ENCODE measurements at regions not wholly inside any gene's neighbourhood (a gene's known extent, or its start where the extent isn't known, plus 50 kb on each side); places are given as distances from the start of the nearest gene placed in this dataset.

DNA sequence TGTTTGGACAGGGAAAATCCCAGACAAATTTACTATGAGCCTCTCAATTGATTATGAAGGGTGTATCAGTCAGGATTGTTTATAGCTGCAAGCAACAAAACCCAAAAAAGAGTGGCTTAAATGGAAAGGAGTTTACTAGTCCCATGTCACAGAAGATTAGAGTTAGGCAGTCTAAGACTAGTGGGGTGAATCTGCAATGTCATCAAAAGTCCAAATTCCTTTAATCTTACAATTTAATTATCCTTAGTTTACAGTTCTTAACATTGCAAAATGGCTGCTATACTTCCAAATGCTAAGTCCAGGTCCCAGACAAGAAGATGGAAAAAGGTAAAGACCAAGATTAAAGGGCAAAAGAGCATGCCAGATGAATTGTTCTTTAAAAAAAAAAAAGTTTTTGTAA is 143.6 kb downstream of the CD47 start:
- intact Hi-C loops (cut with DNase I) = no loop called here
- Histone ChIP-seq H3K36me3 (no peaks in the 10 kb centered on the region), H3K4me1 (peaks cover 19% of the 10 kb centered on the region), H3K27me3 (no peaks in the 10 kb centered on the region), H3K9me3 (no peaks in the 10 kb centered on the region), H3K4me3 (no peak overlapping the region), H3K27ac (no peak overlapping the region)
- TF ChIP-seq POLR2AphosphoS5 (IDR thresholded peaks at IDR 0.05; ENCODE audit: insufficient read depth in 1 of 2, low read depth in 1 of 2) (no peak), POLR2A (IDR thresholded peaks at IDR 0.05) (no peak)
- TF ChIP-seq, protein P1, sequence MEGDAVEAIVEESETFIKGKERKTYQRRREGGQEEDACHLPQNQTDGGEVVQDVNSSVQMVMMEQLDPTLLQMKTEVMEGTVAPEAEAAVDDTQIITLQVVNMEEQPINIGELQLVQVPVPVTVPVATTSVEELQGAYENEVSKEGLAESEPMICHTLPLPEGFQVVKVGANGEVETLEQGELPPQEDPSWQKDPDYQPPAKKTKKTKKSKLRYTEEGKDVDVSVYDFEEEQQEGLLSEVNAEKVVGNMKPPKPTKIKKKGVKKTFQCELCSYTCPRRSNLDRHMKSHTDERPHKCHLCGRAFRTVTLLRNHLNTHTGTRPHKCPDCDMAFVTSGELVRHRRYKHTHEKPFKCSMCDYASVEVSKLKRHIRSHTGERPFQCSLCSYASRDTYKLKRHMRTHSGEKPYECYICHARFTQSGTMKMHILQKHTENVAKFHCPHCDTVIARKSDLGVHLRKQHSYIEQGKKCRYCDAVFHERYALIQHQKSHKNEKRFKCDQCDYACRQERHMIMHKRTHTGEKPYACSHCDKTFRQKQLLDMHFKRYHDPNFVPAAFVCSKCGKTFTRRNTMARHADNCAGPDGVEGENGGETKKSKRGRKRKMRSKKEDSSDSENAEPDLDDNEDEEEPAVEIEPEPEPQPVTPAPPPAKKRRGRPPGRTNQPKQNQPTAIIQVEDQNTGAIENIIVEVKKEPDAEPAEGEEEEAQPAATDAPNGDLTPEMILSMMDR (IDR thresholded peaks at IDR 0.05) = no peak
- no peak for DNase-seq (ENCODE audit: extremely low spot score in 2 of 2)

DNA sequence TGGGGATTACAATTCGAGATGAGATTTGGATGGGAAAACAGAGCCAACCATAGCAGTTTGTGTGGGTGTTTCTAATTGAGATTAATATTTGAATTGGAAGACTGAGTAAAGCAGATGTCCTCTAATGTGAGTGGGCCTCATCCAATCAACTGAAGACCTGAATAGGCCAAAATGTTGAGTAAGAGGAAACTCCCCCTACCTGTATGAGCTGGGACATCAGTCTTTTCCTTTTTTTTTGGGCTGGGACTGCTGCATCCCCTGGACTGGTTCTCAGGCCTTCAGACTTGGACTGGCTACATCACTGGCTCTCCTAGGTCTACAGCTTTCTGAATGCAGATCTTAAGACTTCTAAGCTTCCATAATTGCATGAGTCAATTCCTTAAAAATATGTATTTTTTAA is 144.1 kb downstream of the CD47 start:
- H3K4me1 ChIP-seq = peaks cover 19% of the 10 kb centered on the region
- no peaks in the 10 kb centered on the region for H3K9me3 ChIP-seq
- TF ChIP-seq POLR2A (IDR thresholded peaks at IDR 0.05) = no peak
- TF ChIP-seq, protein P1 (IDR thresholded peaks at IDR 0.05) = no peak
- no peak for TF ChIP-seq POLR2AphosphoS5 (IDR thresholded peaks at IDR 0.05; ENCODE audit: insufficient read depth in 1 of 2, low read depth in 1 of 2)
- intact Hi-C loops (cut with DNase I) = no loop called here
- no peaks in the 10 kb centered on the region for H3K27me3 ChIP-seq
- no peak overlapping the region for H3K27ac ChIP-seq
- H3K36me3 ChIP-seq = no peaks in the 10 kb centered on the region
- DNase-seq (ENCODE audit: extremely low spot score in 2 of 2) = no peak
- no peak overlapping the region for H3K4me3 ChIP-seq

DNA sequence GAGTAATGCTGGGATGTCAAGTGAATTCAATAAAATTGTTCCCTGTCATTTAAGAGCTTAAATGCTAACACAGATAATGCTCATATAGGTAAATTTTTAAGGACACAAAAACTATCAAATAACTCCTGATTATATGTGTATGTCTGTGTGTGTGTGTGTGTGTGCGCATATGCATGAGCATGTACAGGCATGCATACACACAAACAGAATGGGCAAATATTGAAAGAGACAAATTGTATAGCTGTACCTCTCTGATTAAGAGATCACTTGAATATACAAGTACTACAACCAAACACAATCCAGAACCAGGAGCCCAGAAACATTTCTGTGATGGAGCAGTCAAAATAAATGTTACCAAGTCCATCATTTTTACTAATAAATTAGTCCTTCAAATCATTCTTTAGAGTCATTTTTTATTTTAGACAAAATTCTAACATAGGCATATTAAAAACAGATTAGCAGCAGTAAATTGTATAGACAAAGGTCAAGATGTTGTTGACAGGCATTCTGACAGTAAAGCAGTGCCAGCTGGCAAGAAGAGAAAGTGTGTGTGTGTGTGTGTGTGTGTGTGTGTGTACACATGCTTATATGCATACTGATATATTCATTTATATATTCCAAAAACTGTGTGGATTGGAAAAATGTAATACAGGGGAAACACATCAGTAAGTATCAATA is 145.3 kb downstream of the CD47 start:
- Histone ChIP-seq H3K9me3 (no peaks in the 10 kb centered on the region), H3K27me3 (no peaks in the 10 kb centered on the region), H3K4me3 (no peak overlapping the region), H3K27ac (no peak overlapping the region), H3K36me3 (no peaks in the 10 kb centered on the region), H3K4me1 (peaks cover 19% of the 10 kb centered on the region)
- intact Hi-C loops (cut with DNase I) = no loop called here
- TF ChIP-seq POLR2AphosphoS5 (IDR thresholded peaks at IDR 0.05; ENCODE audit: insufficient read depth in 1 of 2, low read depth in 1 of 2) = no peak
- TF ChIP-seq POLR2A (IDR thresholded peaks at IDR 0.05) = no peak
- TF ChIP-seq, protein P1 (IDR thresholded peaks at IDR 0.05) = no peak
- DNase-seq (ENCODE audit: extremely low spot score in 2 of 2) = no peak

DNA sequence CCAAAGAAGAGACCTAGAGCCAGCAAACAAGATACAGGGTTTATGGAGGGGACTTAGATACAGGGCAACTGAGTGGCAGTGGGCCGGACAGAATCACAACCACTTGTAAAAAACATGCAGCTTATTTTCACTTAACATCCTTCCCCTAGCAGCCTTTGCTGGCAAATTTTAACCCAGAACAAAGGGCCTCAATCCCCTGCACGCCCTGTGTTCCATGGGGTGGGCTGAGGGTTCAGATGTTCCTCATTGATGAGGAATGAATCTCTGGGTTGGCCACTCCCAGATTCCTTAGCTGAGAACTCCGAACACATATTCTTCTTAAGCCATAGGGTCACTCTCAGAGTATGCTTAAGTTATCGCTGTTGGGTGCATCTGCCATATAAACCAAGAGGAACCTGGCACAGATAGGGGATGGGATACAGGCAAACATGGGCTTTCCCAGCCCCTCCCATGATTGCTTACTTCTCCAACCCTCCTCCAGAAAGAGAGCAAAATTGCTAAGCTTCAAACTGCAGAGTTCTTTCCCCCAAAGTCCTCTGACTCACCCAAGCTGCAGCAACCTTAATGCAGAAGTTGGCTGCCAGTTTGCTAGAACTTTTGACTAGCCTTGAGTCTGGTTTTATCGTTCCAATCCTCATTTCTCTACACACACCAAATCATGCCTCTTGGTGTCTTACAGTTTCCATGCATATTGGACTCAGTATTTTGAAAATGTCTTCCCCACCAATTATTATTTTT is 146.9 kb downstream of the CD47 start:
- peak overlapping the region; percentile 8 for H3K27ac ChIP-seq
- no peaks in the 10 kb centered on the region for H3K9me3 ChIP-seq
- peaks cover 19% of the 10 kb centered on the region for H3K4me1 ChIP-seq
- no peak overlapping the region for H3K4me3 ChIP-seq
- DNase-seq (ENCODE audit: extremely low spot score in 2 of 2) = no peak
- H3K36me3 ChIP-seq = no peaks in the 10 kb centered on the region
- TF ChIP-seq POLR2A (IDR thresholded peaks at IDR 0.05) = no peak
- TF ChIP-seq POLR2AphosphoS5 (IDR thresholded peaks at IDR 0.05; ENCODE audit: insufficient read depth in 1 of 2, low read depth in 1 of 2) = no peak
- H3K27me3 ChIP-seq = no peaks in the 10 kb centered on the region
- intact Hi-C loops (cut with DNase I) = no loop called here

DNA sequence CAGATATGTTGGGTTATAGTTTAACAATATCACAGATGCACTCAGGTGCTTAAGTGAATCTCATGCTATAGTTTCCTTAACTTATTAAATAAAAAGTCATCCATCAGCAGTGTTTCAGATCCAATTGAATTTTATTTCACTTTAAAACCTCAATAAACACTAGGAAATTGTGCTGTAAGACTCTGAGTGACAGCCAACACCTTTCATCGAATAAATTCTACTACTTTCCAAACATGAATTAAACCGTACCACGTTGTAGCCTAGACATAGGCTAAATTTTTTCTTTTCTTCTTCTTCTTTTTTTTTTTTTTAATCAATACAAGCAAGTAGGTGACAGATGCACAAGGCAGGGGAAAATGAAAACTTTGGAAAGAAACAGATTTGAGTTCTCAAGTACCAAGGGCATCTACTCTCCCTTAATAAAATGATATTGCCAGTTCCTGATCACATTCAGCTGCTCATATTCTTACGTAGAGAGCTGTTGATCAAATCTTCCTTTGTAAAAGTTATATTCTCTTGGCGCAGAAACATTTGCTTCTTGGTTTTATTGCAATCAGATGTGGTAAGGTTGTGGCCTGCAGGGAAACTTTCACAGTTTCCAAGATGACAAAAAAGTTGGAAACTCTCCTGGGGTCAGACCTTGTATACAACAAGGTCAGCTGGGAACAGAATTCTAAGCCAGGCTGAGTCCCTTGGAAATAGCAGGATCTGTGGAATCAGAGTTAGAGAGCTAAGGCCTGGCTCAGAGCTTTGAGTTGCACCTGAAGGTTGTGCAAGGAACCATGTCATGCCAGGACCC is 147.7 kb downstream of the CD47 start:
- no peaks in the 10 kb centered on the region for H3K27me3 ChIP-seq
- H3K27ac ChIP-seq = no peak overlapping the region
- H3K4me3 ChIP-seq = no peak overlapping the region
- intact Hi-C loops (cut with DNase I) = no loop called here
- H3K9me3 ChIP-seq = no peaks in the 10 kb centered on the region
- H3K4me1 ChIP-seq = peaks cover 19% of the 10 kb centered on the region
- no peaks in the 10 kb centered on the region for H3K36me3 ChIP-seq
- TF ChIP-seq POLR2A (IDR thresholded peaks at IDR 0.05) (no peak), POLR2AphosphoS5 (IDR thresholded peaks at IDR 0.05; ENCODE audit: insufficient read depth in 1 of 2, low read depth in 1 of 2) (no peak)
- TF ChIP-seq, protein P1 (IDR thresholded peaks at IDR 0.05) = no peak
- DNase-seq (ENCODE audit: extremely low spot score in 2 of 2) = no peak
